ENCODE measurements at regions not wholly inside any gene's neighbourhood (a gene's known extent, or its start where the extent isn't known, plus 50 kb on each side); places are given as distances from the start of the nearest gene placed in this dataset.

- TF ChIP-seq CTCF (IDR thresholded peaks at IDR 0.05), result no peak
- H3K9me3 Mint-ChIP-seq, result peaks cover 37% of the 10 kb centered on the region
- no peak overlapping the region for H3K27ac Mint-ChIP-seq
- no peak overlapping the region for H3K4me3 Mint-ChIP-seq
- H3K27me3 Mint-ChIP-seq (ENCODE audit: insufficient read depth), result no peaks in the 10 kb centered on the region
- no peak for DNase-seq
- H3K36me3 Mint-ChIP-seq (ENCODE audit: low read depth), result no peaks in the 10 kb centered on the region
- H3K4me1 Mint-ChIP-seq (ENCODE audit: low read depth), result no peaks in the 10 kb centered on the region
Measured at GRCh38 chr3:144167634-144168033, 196.0 kb downstream of the DIPK2A start.

DNA sequence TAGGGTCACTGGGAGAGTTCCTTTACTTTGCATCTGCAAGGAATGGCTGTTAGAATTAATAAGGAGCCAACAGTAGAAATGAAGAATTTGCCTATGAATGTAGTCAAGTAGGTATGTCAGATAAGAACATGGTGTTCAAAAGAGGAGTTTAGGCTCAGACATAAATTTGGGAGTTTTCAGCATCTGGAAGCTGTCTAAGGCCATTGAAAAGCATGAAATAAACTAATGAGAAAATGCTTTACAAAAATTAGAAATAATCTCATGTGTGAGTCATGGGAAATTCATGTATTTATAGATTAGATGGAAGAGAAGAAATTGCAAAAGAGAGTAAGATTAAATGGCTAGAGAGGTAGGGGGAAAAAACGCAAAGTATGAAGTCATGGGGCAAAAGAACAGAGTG, 201.9 kb downstream of the DIPK2A start:
- no peak for DNase-seq
- Mint-ChIP-seq H3K36me3 (ENCODE audit: low read depth) (peaks cover 6% of the 10 kb centered on the region; the same call in 1 of the 2 replicates), H3K9me3 (peaks cover 29% of the 10 kb centered on the region), H3K27ac (no peak overlapping the region), H3K4me1 (ENCODE audit: low read depth) (no peaks in the 10 kb centered on the region), H3K4me3 (no peak overlapping the region), H3K27me3 (ENCODE audit: insufficient read depth) (no peaks in the 10 kb centered on the region)
- no peak for TF ChIP-seq CTCF (IDR thresholded peaks at IDR 0.05)

DNA sequence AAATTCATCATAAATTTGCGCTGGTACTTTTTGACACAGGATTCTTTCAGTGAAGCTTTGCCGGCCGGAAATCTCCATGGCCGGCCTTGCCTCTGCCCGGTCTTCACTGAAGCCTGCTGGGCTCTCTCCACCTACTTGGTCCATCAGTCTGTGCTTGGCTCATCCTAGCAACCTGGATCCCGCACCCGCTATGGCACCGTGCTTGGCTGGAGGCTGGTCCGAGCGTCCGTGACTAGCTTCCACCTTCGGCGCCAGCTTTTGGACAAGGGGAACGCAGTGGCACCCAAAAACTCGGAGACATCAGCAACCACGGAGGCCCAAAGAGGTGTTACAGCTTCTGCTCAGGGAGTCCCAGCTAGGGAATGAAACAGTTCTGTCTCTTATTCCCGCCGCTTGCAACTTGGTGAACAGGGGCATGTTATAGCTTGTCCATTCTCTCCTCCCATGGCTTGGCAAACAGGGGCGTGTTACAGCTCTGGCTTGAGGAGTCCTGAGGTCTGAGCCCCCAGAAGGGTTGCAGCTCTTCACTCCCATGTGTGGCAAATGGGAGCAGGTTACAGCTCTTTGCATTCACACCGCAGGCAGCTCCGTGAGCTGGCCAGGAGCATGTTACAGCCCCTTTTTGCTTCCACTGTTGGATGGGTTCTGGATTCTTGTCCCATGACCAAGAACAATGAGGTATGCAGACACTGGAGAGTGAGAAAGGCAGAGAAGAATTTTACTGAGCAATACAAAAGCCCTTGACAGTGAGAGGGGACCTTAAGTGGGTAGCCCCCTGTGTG, 204.2 kb downstream of the DIPK2A start:
- Mint-ChIP-seq H3K4me1 (ENCODE audit: low read depth) (no peaks in the 10 kb centered on the region), H3K4me3 (no peak overlapping the region), H3K27ac (no peak overlapping the region), H3K36me3 (ENCODE audit: low read depth) (peaks cover 6% of the 10 kb centered on the region; the same call in 1 of the 2 replicates), H3K9me3 (peaks cover 34% of the 10 kb centered on the region), H3K27me3 (ENCODE audit: insufficient read depth) (no peaks in the 10 kb centered on the region)
- no peak for DNase-seq
- no peak for TF ChIP-seq CTCF (IDR thresholded peaks at IDR 0.05)

- no peak for TF ChIP-seq CTCF (IDR thresholded peaks at IDR 0.05)
Measured at GRCh38 chr3:144177649-144178048, 206.0 kb downstream of the DIPK2A start.

DNA sequence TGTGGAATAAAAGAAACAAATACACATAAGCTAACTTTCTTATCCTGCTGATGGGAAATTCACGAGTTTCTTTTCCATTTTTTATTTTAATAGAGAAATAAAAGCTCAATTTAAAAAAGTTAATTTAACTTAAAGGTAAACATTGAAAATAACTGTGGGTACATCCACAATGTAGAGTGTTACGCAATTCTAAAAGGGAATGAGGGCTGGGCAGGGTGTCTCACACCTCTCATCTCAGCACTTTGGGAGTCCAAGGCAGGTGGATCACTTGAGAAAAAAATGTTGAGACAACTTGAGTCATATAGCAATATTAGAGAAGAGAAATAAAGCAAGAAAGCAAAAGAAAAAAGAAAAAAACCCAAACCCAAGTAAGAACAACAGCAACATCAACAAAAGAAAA, 207.0 kb downstream of the DIPK2A start:
- Mint-ChIP-seq H3K27ac (no peak overlapping the region), H3K4me3 (no peak overlapping the region), H3K4me1 (ENCODE audit: low read depth) (no peaks in the 10 kb centered on the region), H3K27me3 (ENCODE audit: insufficient read depth) (no peaks in the 10 kb centered on the region), H3K36me3 (ENCODE audit: low read depth) (peaks cover 6% of the 10 kb centered on the region; the same call in 1 of the 2 replicates), H3K9me3 (peaks cover 38% of the 10 kb centered on the region)
- no peak for DNase-seq
- TF ChIP-seq CTCF (IDR thresholded peaks at IDR 0.05), result no peak

More at GRCh38 chr3:144177649-144178048, 206.0 kb downstream of the DIPK2A start:
- no peak overlapping the region for H3K27ac Mint-ChIP-seq
- H3K27me3 Mint-ChIP-seq (ENCODE audit: insufficient read depth), result no peaks in the 10 kb centered on the region
- H3K4me1 Mint-ChIP-seq (ENCODE audit: low read depth), result no peaks in the 10 kb centered on the region
- H3K4me3 Mint-ChIP-seq, result no peak overlapping the region
- peaks cover 6% of the 10 kb centered on the region; the same call in 1 of the 2 replicates for H3K36me3 Mint-ChIP-seq (ENCODE audit: low read depth)
- no peak for DNase-seq
- H3K9me3 Mint-ChIP-seq, result peaks cover 38% of the 10 kb centered on the region
